Ascending aorta (tissue), 2 donors: ENCODE measurements at regions not wholly inside any gene's neighbourhood (a gene's known extent, or its start where the extent isn't known, plus 50 kb on each side); places are given as distances from the start of the nearest gene placed in this dataset.

Source experiments
- DNase-seq, 2 donors: peaks; one replicate each; pipeline ENCODE4 v3.0.0-alpha.2; 2019; ENCODE audit warnings: low spot score in 2 of 2
- H3K27ac ChIP-seq, 2 donors: fragments of 200-600 bp; sonication (generic); one replicate each; pipeline ENCODE4 v1.5.1; 2016 to 2017; ENCODE audit warnings: mild to moderate bottlenecking in 1 of 2
- H3K27me3 ChIP-seq: fragments of 200-600 bp; sonication (generic); one replicate; pipeline ENCODE4 v1.5.1; 2017
- H3K36me3 ChIP-seq, 2 donors: fragments of 200-600 bp; sonication (generic); one replicate each; pipeline ENCODE4 v1.5.1; 2016
- H3K4me1 ChIP-seq, 2 donors: fragments of 200-600 bp; sonication (generic); one replicate each; pipeline ENCODE4 v1.5.1; 2016 to 2017; ENCODE audit warnings: mild to moderate bottlenecking in 1 of 2
- H3K4me3 ChIP-seq, 2 donors: fragments of 200-600 bp; sonication (generic); one replicate each; pipeline ENCODE4 v1.5.1; 2016 to 2017; ENCODE audit warnings: mild to moderate bottlenecking in 1 of 2
- H3K9me3 ChIP-seq, 2 donors: fragments of 200-600 bp; sonication (generic); one replicate each; pipeline ENCODE4 v1.5.1; 2016
- intact Hi-C: fragments of 100-400 bp; cut with DNase I; formaldehyde crosslinking; loops from one replicate; pipeline ENCODE4 v1.15.1; 2023
- TF ChIP-seq, protein P1 (sequence below), 3 experiments: fragments of 200-600 bp in 2 of 3; fragments of 450-650 bp in 1 of 3; sonication (generic) in 2 of 3; IDR thresholded peaks; one replicate each; pipeline ENCODE4 v1.5.1; 2016 to 2019; ENCODE audit warnings: antibody characterized with exemption in 3 of 3, mild to moderate bottlenecking in 1 of 3, moderate library complexity in 1 of 3

- H3K4me3 ChIP-seq: no peak overlapping the region
- TF ChIP-seq, protein P1, sequence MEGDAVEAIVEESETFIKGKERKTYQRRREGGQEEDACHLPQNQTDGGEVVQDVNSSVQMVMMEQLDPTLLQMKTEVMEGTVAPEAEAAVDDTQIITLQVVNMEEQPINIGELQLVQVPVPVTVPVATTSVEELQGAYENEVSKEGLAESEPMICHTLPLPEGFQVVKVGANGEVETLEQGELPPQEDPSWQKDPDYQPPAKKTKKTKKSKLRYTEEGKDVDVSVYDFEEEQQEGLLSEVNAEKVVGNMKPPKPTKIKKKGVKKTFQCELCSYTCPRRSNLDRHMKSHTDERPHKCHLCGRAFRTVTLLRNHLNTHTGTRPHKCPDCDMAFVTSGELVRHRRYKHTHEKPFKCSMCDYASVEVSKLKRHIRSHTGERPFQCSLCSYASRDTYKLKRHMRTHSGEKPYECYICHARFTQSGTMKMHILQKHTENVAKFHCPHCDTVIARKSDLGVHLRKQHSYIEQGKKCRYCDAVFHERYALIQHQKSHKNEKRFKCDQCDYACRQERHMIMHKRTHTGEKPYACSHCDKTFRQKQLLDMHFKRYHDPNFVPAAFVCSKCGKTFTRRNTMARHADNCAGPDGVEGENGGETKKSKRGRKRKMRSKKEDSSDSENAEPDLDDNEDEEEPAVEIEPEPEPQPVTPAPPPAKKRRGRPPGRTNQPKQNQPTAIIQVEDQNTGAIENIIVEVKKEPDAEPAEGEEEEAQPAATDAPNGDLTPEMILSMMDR (IDR thresholded peaks at IDR 0.05): no peak
- no peaks in the 10 kb centered on the region for H3K4me1 ChIP-seq
- no peaks in the 10 kb centered on the region for H3K9me3 ChIP-seq
- no peaks in the 10 kb centered on the region for H3K27me3 ChIP-seq
- no peak overlapping the region for H3K27ac ChIP-seq
- H3K36me3 ChIP-seq: no peaks in the 10 kb centered on the region
- DNase-seq: no peak
- intact Hi-C loops: no loop called here
Measured at GRCh38 chr10:3659203-3659917, 125.6 kb downstream of the KLF6 start.

DNA sequence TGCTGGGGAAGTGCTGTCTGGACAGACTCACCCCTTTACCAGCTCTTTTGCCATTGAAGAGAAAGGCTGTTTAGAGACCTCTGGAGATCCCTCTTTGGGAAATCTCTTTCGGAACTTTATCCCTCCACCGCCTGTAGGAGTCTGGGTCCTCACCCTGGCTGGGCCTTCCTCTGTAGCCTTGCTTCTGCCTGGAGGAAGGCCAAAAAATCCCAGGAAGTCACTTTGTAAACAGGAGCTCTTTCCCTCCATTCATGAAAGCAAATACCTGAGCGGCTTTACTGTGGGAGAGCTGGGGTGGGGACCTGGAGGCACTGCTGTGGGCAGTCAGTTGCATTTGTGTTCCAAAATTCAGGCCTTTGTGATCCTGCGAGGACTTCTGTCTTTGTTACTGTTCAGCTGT lies 126.2 kb downstream of the KLF6 start:
- Histone ChIP-seq H3K27ac (no peak overlapping the region), H3K9me3 (no peaks in the 10 kb centered on the region), H3K4me3 (no peak overlapping the region), H3K36me3 (no peaks in the 10 kb centered on the region), H3K27me3 (no peaks in the 10 kb centered on the region), H3K4me1 (peaks cover 0 to under 1% of the 10 kb centered on the region in 2 donors)
- intact Hi-C loops: no loop called here
- TF ChIP-seq, protein P1 (IDR thresholded peaks at IDR 0.05): no peak
- no peak for DNase-seq

DNA sequence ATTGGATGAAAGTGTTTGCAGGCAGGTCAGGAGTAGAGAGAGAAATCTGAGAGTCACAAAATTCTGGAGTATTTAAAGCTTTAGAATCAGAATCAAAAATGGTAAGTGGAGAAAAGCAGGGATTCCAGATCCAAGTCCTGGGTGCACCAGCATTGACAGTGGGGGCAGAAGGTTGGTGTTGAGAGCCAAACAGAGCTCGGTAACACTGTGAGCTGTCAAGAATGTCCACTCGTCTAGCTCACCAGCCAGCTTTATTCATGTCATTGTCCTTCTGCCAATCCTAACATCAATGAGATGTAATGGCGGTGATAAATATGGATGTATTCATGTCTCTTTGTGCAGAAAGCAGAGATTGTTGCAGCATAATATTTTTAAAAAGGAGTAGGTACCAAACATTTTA lies 128.8 kb downstream of the KLF6 start:
- H3K36me3 ChIP-seq: no peaks in the 10 kb centered on the region
- H3K4me1 ChIP-seq: peaks cover 0 to 4% of the 10 kb centered on the region in 2 donors
- intact Hi-C loops: no loop called here
- H3K9me3 ChIP-seq: no peaks in the 10 kb centered on the region
- H3K27me3 ChIP-seq: no peaks in the 10 kb centered on the region
- H3K4me3 ChIP-seq: no peak overlapping the region
- TF ChIP-seq, protein P1 (IDR thresholded peaks at IDR 0.05): no peak
- no peak for DNase-seq
- H3K27ac ChIP-seq: no peak overlapping the region

DNA sequence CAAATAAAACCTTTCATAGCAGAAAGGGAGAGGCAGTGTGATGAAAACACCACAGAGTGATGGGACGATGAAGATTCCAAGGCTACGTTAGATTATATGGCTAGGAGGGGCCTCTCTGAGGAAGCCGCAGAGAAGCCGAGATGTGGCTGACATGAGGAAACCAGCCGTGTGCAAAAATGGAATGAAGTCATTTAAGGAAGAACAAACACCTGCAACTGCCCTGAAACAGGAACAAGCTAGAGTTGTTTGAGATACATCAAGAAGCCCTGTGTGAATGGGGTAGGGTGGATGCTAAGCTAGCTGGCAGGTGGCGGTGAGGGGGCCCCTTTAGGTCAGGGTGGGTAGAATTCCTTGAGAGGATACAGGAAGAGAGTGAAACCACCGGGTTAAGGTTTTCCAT lies 129.5 kb downstream of the KLF6 start:
- Histone ChIP-seq H3K36me3 (no peaks in the 10 kb centered on the region), H3K27ac (no peak overlapping the region), H3K27me3 (no peaks in the 10 kb centered on the region), H3K4me3 (no peak overlapping the region), H3K9me3 (no peaks in the 10 kb centered on the region), H3K4me1 (peaks cover 0 to 4% of the 10 kb centered on the region in 2 donors)
- TF ChIP-seq, protein P1 (IDR thresholded peaks at IDR 0.05): no peak
- intact Hi-C loops: no loop called here
- DNase-seq: no peak

GRCh38 chr10:3654980-3655379 lies 130.0 kb downstream of the KLF6 start:
- Histone ChIP-seq H3K4me3 (no peak overlapping the region), H3K27me3 (no peaks in the 10 kb centered on the region), H3K4me1 (peaks cover 0 to 4% of the 10 kb centered on the region in 2 donors), H3K9me3 (no peaks in the 10 kb centered on the region), H3K36me3 (no peaks in the 10 kb centered on the region), H3K27ac (no peak overlapping the region)
- intact Hi-C loops: no loop called here
- TF ChIP-seq, protein P1 (IDR thresholded peaks at IDR 0.05): no peak
- DNase-seq: no peak
